Caco-2 (cell line): ENCODE measurements at regions not wholly inside any gene's neighbourhood (a gene's known extent, or its start where the extent isn't known, plus 50 kb on each side); places are given as distances from the start of the nearest gene placed in this dataset.

Experiments
- BruUV-seq: library from RNA; stranded (reverse); fragments of 400-500 nt; replicated peaks from 2 replicates; lab custom pipeline; 2021; lab: Mats Ljungman, UMichigan
- CTCF ChIA-PET: fragments of 300-600 bp; sonication (Branson Sonifier 250); formaldehyde crosslinking; loops from one replicate; lab custom pipeline; 2022; ENCODE audit warnings: antibody characterized with exemption; lab: Charles Lee
- POLR2A ChIA-PET: fragments of 300-600 bp; sonication (Branson Sonifier 250); formaldehyde crosslinking; loops from one replicate; lab custom pipeline; 2022; ENCODE audit warnings: antibody characterized with exemption; lab: Charles Lee
- DNase-seq, 2 experiments: peaks; one replicate each; pipeline versions ENCODE4 v3.0.0 to v3.0.0-alpha.2; 2020 to 2022
- H3K27me3 ChIP-seq: replicated peaks from 2 replicates; pipeline ENCODE4 v1.6.0; 2011; ENCODE audit warnings: low read length; ENCODE audit not compliant: control insufficient read depth, insufficient read depth
- H3K36me3 ChIP-seq: 2 replicates; pipeline ENCODE4 v1.5.1; 2011; ENCODE audit warnings: low read length; ENCODE audit not compliant: control insufficient read depth, insufficient read depth
- H3K4me1 ChIP-seq: fragments of 250-450 bp; sonication (Bioruptor Pico); 2 replicates; pipeline ENCODE4 v1.5.1; 2020; ENCODE audit warnings: mild to moderate bottlenecking
- H3K4me3 ChIP-seq: 2 replicates; pipeline ENCODE4 v1.5.1; 2011; ENCODE audit warnings: low read depth, mild to moderate bottlenecking, control low read depth, low read length
- H3K9me3 ChIP-seq: fragments of 250-450 bp; sonication (Bioruptor Pico); 2 replicates; pipeline ENCODE4 v1.5.1; 2020; ENCODE audit warnings: mild to moderate bottlenecking, moderate library complexity
- H3K27ac Mint-ChIP-seq: one replicate; pipeline ENCODE4 v1.8.0; 2022; ENCODE audit warnings: mixed read lengths; ENCODE audit not compliant: unreplicated experiment
- H3K27me3 Mint-ChIP-seq: one replicate; pipeline ENCODE4 v1.8.0; 2022; ENCODE audit warnings: mixed read lengths; ENCODE audit not compliant: insufficient read depth, unreplicated experiment
- H3K36me3 Mint-ChIP-seq: one replicate; pipeline ENCODE4 v1.8.0; 2022; ENCODE audit warnings: mild to moderate bottlenecking, mixed read lengths; ENCODE audit not compliant: insufficient read depth, unreplicated experiment
- H3K4me1 Mint-ChIP-seq: one replicate; pipeline ENCODE4 v1.8.0; 2022; ENCODE audit warnings: low read depth, mixed read lengths; ENCODE audit not compliant: unreplicated experiment
- H3K4me3 Mint-ChIP-seq: one replicate; pipeline ENCODE4 v1.8.0; 2022; ENCODE audit warnings: mild to moderate bottlenecking, moderate library complexity, mixed read lengths; ENCODE audit not compliant: unreplicated experiment
- H3K9me3 Mint-ChIP-seq: one replicate; pipeline ENCODE4 v1.8.0; 2022; ENCODE audit warnings: mixed read lengths; ENCODE audit not compliant: unreplicated experiment
- intact Hi-C: fragments of 100-400 bp; cut with micrococcal nuclease; formaldehyde crosslinking; loops from one replicate; pipeline ENCODE4 v1.10.0; 2022; ENCODE audit not compliant: unreplicated experiment
- TF ChIP-seq, protein P1 (sequence below), 2 experiments: fragments of 200-600 bp in 1 of 2; IDR thresholded peaks; 1 replicate in 1 of 2; 2 replicates in 1 of 2; pipeline versions ENCODE4 v1.5.1 to v1.8.0; 2011 to 2022; ENCODE audit warnings: antibody characterized with exemption in 1 of 2, control low read depth in 1 of 2, inconsistent platforms in 1 of 2, low read depth in 1 of 2, low read length in 1 of 2, mild to moderate bottlenecking in 1 of 2, moderate library complexity in 1 of 2; ENCODE audit not compliant: insufficient read depth in 1 of 2, severe bottlenecking in 1 of 2, unreplicated experiment in 1 of 2

DNA sequence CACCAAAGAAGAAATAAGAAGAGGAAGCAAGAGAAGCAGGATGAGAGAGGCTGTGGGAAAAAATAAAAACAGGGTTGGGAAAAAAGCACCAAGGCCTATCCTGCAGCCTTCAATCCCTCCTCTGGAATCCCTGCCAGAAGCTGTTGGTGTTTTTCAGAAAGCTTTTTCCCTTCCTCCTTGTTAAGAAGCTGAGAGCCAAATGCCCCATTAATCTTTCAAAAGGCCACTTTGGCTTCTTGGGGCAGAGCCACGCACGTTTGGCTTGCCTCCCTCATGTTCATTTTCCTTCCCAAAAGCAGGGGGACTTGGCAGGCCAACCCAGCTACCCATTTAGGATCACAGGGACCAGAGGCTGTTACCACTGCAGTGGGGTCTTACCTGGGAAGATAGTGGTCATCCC, 365.3 kb downstream of the NUAK1 start:
- Mint-ChIP-seq H3K36me3 (no peaks in the 10 kb centered on the region), H3K9me3 (no peaks in the 10 kb centered on the region), H3K27ac (no peak overlapping the region), H3K4me3 (no peak overlapping the region), H3K27me3 (no peaks in the 10 kb centered on the region), H3K4me1 (no peaks in the 10 kb centered on the region)
- POLR2A ChIA-PET, result no interaction called here
- H3K4me3 ChIP-seq, result no peak overlapping the region
- no peaks in the 10 kb centered on the region for H3K9me3 ChIP-seq
- no peaks in the 10 kb centered on the region for H3K4me1 ChIP-seq
- H3K27me3 ChIP-seq, result no peaks in the 10 kb centered on the region
- TF ChIP-seq, protein P1, sequence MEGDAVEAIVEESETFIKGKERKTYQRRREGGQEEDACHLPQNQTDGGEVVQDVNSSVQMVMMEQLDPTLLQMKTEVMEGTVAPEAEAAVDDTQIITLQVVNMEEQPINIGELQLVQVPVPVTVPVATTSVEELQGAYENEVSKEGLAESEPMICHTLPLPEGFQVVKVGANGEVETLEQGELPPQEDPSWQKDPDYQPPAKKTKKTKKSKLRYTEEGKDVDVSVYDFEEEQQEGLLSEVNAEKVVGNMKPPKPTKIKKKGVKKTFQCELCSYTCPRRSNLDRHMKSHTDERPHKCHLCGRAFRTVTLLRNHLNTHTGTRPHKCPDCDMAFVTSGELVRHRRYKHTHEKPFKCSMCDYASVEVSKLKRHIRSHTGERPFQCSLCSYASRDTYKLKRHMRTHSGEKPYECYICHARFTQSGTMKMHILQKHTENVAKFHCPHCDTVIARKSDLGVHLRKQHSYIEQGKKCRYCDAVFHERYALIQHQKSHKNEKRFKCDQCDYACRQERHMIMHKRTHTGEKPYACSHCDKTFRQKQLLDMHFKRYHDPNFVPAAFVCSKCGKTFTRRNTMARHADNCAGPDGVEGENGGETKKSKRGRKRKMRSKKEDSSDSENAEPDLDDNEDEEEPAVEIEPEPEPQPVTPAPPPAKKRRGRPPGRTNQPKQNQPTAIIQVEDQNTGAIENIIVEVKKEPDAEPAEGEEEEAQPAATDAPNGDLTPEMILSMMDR (IDR thresholded peaks at IDR 0.05; ENCODE audit: insufficient read depth in 1 of 2, low read depth in 1 of 2, low read length in 1 of 2, severe bottlenecking in 1 of 2, unreplicated experiment in 1 of 2), result no peak
- CTCF ChIA-PET, result no interaction called here
- no peaks in the 10 kb centered on the region for H3K36me3 ChIP-seq
- intact Hi-C loops, result no loop called here
- BruUV-seq, result no TSS peak
- no peak for DNase-seq

DNA sequence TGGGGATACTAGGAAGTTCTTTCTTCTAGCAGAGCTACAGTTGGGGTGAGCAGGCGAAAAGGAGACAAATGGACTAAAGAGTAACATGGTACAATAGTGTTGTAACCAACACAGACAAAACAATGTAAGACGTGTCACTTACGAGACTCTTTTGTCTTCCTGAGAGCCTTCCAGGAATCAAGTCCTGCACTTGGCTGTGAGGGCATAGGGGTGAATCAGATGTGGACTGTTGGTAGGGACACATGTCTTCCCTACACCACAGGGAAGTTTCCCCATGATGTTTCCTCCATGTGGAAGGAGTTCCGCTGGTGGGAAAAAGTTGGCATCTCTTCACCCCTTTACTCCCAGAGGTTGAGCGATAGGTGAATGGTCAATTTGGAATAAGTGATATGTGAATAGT, 364.7 kb downstream of the NUAK1 start:
- Histone ChIP-seq H3K36me3 (no peaks in the 10 kb centered on the region), H3K4me1 (no peaks in the 10 kb centered on the region), H3K27me3 (no peaks in the 10 kb centered on the region), H3K4me3 (no peak overlapping the region), H3K9me3 (no peaks in the 10 kb centered on the region)
- Mint-ChIP-seq H3K36me3 (no peaks in the 10 kb centered on the region), H3K4me3 (no peak overlapping the region), H3K27me3 (no peaks in the 10 kb centered on the region), H3K27ac (no peak overlapping the region), H3K9me3 (no peaks in the 10 kb centered on the region), H3K4me1 (no peaks in the 10 kb centered on the region)
- no TSS peak for BruUV-seq
- intact Hi-C loops, result loop anchor here (2.0 kb wide), 1 partner anchor 363 kb away; no protein-coding TSS in a partner anchor
- DNase-seq, result no peak
- POLR2A ChIA-PET, result no interaction called here
- CTCF ChIA-PET, result no interaction called here
- TF ChIP-seq, protein P1 (IDR thresholded peaks at IDR 0.05; ENCODE audit: insufficient read depth in 1 of 2, low read depth in 1 of 2, low read length in 1 of 2, severe bottlenecking in 1 of 2, unreplicated experiment in 1 of 2), result no peak

DNA sequence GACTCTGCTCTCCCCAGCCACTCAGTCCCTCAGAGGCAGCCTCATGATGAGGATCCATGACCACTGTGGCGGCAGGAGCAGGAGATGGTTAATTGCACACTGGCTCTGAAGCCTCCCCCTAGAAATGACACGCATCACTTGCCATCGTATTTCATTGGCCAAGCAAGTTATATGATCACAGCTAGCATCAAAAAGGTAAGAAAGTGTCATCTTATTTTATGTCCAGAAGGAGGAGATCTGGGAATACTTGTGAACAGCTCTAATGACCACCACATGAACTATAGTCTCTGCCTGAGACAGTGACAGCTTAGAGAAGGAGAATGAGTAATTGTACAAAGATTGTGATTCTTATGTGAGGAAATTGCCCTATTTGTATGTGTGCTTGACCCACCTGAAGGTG, 363.4 kb downstream of the NUAK1 start:
- no TSS peak for BruUV-seq

More for the DNA sequence above, 363.4 kb downstream of the NUAK1 start:
- POLR2A ChIA-PET, result no interaction called here
- Mint-ChIP-seq H3K27me3 (no peaks in the 10 kb centered on the region), H3K4me3 (no peak overlapping the region), H3K27ac (no peak overlapping the region), H3K9me3 (no peaks in the 10 kb centered on the region), H3K36me3 (no peaks in the 10 kb centered on the region), H3K4me1 (no peaks in the 10 kb centered on the region)
- no peaks in the 10 kb centered on the region for H3K4me1 ChIP-seq
- no peak for DNase-seq
- no peaks in the 10 kb centered on the region for H3K27me3 ChIP-seq
- no peaks in the 10 kb centered on the region for H3K9me3 ChIP-seq
- TF ChIP-seq, protein P1 (IDR thresholded peaks at IDR 0.05; ENCODE audit: insufficient read depth in 1 of 2, low read depth in 1 of 2, low read length in 1 of 2, severe bottlenecking in 1 of 2, unreplicated experiment in 1 of 2), result no peak
- CTCF ChIA-PET, result interaction anchor here (0.9 to 1.3 kb wide), 3 partner anchors 361 to 374 kb away, joined by 3 to 10 read pairs (median 3); partner anchors contain the start of gene NUAK1
- no peak overlapping the region for H3K4me3 ChIP-seq
- intact Hi-C loops, result loop anchor here (2.0 kb wide), 1 partner anchor 361 kb away; no protein-coding TSS in a partner anchor
- H3K36me3 ChIP-seq, result no peaks in the 10 kb centered on the region
